ENCODE measurements at regions not wholly inside any gene's neighbourhood (a gene's known extent, or its start where the extent isn't known, plus 50 kb on each side); places are given as distances from the start of the nearest gene placed in this dataset.

- TF ChIP-seq, protein P1, sequence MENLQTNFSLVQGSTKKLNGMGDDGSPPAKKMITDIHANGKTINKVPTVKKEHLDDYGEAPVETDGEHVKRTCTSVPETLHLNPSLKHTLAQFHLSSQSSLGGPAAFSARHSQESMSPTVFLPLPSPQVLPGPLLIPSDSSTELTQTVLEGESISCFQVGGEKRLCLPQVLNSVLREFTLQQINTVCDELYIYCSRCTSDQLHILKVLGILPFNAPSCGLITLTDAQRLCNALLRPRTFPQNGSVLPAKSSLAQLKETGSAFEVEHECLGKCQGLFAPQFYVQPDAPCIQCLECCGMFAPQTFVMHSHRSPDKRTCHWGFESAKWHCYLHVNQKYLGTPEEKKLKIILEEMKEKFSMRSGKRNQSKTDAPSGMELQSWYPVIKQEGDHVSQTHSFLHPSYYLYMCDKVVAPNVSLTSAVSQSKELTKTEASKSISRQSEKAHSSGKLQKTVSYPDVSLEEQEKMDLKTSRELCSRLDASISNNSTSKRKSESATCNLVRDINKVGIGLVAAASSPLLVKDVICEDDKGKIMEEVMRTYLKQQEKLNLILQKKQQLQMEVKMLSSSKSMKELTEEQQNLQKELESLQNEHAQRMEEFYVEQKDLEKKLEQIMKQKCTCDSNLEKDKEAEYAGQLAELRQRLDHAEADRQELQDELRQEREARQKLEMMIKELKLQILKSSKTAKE (IDR thresholded peaks at IDR 0.05; ENCODE audit: low read depth, poor library complexity, severe bottlenecking), result no peak
- no peak for TF ChIP-seq USF1 (IDR thresholded peaks at IDR 0.05; ENCODE audit: borderline replicate concordance, extremely low read length, insufficient read depth, low read depth, low read length)
- TF ChIP-seq IRF4 (IDR thresholded peaks at IDR 0.05; ENCODE audit: low read depth, low read length), result no peak
- TF ChIP-seq, protein P2, sequence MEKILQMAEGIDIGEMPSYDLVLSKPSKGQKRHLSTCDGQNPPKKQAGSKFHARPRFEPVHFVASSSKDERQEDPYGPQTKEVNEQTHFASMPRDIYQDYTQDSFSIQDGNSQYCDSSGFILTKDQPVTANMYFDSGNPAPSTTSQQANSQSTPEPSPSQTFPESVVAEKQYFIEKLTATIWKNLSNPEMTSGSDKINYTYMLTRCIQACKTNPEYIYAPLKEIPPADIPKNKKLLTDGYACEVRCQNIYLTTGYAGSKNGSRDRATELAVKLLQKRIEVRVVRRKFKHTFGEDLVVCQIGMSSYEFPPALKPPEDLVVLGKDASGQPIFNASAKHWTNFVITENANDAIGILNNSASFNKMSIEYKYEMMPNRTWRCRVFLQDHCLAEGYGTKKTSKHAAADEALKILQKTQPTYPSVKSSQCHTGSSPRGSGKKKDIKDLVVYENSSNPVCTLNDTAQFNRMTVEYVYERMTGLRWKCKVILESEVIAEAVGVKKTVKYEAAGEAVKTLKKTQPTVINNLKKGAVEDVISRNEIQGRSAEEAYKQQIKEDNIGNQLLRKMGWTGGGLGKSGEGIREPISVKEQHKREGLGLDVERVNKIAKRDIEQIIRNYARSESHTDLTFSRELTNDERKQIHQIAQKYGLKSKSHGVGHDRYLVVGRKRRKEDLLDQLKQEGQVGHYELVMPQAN (conservative IDR thresholded peaks at IDR 0.05), result no peak
- TF ChIP-seq E2F4 (IDR thresholded peaks at IDR 0.05; ENCODE audit: low read depth, low read length), result no peak
- no peak for TF ChIP-seq NRF1 (conservative IDR thresholded peaks at IDR 0.05; ENCODE audit: low read depth, low read length)
- TF ChIP-seq CHD1 (IDR thresholded peaks at IDR 0.05; ENCODE audit: low read depth, low read length), result no peak
- TF ChIP-seq, protein P3, sequence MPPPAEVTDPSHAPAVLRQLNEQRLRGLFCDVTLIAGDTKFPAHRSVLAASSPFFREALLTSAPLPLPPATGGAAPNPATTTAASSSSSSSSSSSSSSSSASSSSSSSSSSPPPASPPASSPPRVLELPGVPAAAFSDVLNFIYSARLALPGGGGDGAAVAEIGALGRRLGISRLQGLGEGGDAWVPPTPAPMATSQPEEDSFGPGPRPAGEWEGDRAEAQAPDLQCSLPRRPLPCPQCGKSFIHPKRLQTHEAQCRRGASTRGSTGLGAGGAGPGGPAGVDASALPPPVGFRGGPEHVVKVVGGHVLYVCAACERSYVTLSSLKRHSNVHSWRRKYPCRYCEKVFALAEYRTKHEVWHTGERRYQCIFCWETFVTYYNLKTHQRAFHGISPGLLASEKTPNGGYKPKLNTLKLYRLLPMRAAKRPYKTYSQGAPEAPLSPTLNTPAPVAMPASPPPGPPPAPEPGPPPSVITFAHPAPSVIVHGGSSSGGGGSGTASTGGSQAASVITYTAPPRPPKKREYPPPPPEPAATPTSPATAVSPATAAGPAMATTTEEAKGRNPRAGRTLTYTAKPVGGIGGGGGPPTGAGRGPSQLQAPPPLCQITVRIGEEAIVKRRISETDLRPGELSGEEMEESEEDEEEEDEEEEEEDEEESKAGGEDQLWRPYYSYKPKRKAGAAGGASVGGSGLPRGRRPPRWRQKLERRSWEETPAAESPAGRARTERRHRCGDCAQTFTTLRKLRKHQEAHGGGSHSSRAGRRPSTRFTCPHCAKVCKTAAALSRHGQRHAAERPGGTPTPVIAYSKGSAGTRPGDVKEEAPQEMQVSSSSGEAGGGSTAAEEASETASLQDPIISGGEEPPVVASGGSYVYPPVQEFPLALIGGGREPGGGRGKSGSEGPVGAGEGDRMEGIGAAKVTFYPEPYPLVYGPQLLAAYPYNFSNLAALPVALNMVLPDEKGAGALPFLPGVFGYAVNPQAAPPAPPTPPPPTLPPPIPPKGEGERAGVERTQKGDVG (CRISPR knock-in tag; IDR thresholded peaks at IDR 0.05), result no peak
- TF ChIP-seq GABPA (IDR thresholded peaks at IDR 0.05; ENCODE audit: low read depth), result no peak
These were observed 223.9 kb upstream of the FOLH1 start (continued) for GRCh38 chr11:49432242-49432848.

All from GM12878 (cell line).